ENCODE measurements at regions not wholly inside any gene's neighbourhood (a gene's known extent, or its start where the extent isn't known, plus 50 kb on each side); places are given as distances from the start of the nearest gene placed in this dataset.

DNA sequence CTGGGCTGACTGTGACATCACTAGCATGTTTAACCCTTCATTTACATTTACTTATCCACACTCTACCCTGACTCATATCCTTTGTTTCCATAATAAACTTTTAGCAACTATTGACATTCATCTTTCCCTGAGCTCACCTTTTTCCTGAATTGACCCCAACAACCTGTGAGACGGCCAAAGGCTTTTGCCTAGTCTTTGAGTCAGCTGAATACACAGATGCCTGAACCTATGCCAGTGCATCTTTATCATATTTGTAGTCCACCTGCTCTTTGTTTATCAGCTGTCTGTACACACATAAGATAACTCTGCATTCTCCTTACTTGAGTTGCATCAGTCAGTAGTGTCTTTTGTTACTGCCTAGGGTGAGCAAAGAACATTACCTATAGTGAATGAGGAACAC is 128.5 kb upstream of the HMHB1 start (continued):
- TF ChIP-seq, protein P1, sequence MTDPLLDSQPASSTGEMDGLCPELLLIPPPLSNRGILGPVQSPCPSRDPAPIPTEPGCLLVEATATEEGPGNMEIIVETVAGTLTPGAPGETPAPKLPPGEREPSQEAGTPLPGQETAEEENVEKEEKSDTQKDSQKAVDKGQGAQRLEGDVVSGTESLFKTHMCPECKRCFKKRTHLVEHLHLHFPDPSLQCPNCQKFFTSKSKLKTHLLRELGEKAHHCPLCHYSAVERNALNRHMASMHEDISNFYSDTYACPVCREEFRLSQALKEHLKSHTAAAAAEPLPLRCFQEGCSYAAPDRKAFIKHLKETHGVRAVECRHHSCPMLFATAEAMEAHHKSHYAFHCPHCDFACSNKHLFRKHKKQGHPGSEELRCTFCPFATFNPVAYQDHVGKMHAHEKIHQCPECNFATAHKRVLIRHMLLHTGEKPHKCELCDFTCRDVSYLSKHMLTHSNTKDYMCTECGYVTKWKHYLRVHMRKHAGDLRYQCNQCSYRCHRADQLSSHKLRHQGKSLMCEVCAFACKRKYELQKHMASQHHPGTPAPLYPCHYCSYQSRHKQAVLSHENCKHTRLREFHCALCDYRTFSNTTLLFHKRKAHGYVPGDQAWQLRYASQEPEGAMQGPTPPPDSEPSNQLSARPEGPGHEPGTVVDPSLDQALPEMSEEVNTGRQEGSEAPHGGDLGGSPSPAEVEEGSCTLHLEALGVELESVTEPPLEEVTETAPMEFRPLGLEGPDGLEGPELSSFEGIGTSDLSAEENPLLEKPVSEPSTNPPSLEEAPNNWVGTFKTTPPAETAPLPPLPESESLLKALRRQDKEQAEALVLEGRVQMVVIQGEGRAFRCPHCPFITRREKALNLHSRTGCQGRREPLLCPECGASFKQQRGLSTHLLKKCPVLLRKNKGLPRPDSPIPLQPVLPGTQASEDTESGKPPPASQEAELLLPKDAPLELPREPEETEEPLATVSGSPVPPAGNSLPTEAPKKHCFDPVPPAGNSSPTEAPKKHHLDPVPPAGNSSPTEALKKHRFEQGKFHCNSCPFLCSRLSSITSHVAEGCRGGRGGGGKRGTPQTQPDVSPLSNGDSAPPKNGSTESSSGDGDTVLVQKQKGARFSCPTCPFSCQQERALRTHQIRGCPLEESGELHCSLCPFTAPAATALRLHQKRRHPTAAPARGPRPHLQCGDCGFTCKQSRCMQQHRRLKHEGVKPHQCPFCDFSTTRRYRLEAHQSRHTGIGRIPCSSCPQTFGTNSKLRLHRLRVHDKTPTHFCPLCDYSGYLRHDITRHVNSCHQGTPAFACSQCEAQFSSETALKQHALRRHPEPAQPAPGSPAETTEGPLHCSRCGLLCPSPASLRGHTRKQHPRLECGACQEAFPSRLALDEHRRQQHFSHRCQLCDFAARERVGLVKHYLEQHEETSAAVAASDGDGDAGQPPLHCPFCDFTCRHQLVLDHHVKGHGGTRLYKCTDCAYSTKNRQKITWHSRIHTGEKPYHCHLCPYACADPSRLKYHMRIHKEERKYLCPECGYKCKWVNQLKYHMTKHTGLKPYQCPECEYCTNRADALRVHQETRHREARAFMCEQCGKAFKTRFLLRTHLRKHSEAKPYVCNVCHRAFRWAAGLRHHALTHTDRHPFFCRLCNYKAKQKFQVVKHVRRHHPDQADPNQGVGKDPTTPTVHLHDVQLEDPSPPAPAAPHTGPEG (CRISPR knock-in tag; IDR thresholded peaks at IDR 0.05): no peak
- TF ChIP-seq GATA4 (IDR thresholded peaks at IDR 0.05; ENCODE audit: borderline replicate concordance, low read depth) (no peak; the same call in 1 of the 2 replicates), ZNF556 (CRISPR knock-in tag; IDR thresholded peaks at IDR 0.05; ENCODE audit: borderline replicate concordance) (no peak), SP2 (CRISPR knock-in tag; IDR thresholded peaks at IDR 0.05) (no peak), ZNF235 (CRISPR knock-in tag; IDR thresholded peaks at IDR 0.05; ENCODE audit: borderline replicate concordance) (no peak), CBX2 (IDR thresholded peaks at IDR 0.05; ENCODE audit: low read depth, low read length) (no peak), CBX2 (CRISPR knock-in tag; IDR thresholded peaks at IDR 0.05; ENCODE audit: low read depth) (no peak), ZSCAN9 (CRISPR knock-in tag; IDR thresholded peaks at IDR 0.05; ENCODE audit: borderline replicate concordance) (no peak), ZNF816 (CRISPR knock-in tag; IDR thresholded peaks at IDR 0.05; ENCODE audit: borderline replicate concordance) (no peak), PHF8 (CRISPR knock-in tag; IDR thresholded peaks at IDR 0.05) (no peak), ZNF468 (CRISPR knock-in tag; IDR thresholded peaks at IDR 0.05) (no peak), REXO4 (CRISPR knock-in tag; IDR thresholded peaks at IDR 0.05; ENCODE audit: borderline replicate concordance) (no peak), MAFF (IDR thresholded peaks at IDR 0.05; ENCODE audit: low read depth, low read length) (peak; percentile 29; the same call in 1 of the 2 replicates), GATAD2A (CRISPR knock-in tag; IDR thresholded peaks at IDR 0.05) (peak; percentile 86), ZNF772 (CRISPR knock-in tag; IDR thresholded peaks at IDR 0.05) (no peak), KDM5B (CRISPR knock-in tag; IDR thresholded peaks at IDR 0.05; ENCODE audit: borderline replicate concordance) (no peak), ZNF121 (CRISPR knock-in tag; IDR thresholded peaks at IDR 0.05) (no peak), SP1 (IDR thresholded peaks at IDR 0.05) (no peak), SP1 (CRISPR knock-in tag; IDR thresholded peaks at IDR 0.05) (no peak), SAP130 (CRISPR knock-in tag; IDR thresholded peaks at IDR 0.05; ENCODE audit: low read depth) (peak; percentile 46), ZNF558 (CRISPR knock-in tag; IDR thresholded peaks at IDR 0.05; ENCODE audit: borderline replicate concordance) (no peak), SOX5 (CRISPR knock-in tag; IDR thresholded peaks at IDR 0.05; ENCODE audit: borderline replicate concordance) (peak; percentile 63; the same call in 1 of the 2 replicates)
- TF ChIP-seq, protein P2, sequence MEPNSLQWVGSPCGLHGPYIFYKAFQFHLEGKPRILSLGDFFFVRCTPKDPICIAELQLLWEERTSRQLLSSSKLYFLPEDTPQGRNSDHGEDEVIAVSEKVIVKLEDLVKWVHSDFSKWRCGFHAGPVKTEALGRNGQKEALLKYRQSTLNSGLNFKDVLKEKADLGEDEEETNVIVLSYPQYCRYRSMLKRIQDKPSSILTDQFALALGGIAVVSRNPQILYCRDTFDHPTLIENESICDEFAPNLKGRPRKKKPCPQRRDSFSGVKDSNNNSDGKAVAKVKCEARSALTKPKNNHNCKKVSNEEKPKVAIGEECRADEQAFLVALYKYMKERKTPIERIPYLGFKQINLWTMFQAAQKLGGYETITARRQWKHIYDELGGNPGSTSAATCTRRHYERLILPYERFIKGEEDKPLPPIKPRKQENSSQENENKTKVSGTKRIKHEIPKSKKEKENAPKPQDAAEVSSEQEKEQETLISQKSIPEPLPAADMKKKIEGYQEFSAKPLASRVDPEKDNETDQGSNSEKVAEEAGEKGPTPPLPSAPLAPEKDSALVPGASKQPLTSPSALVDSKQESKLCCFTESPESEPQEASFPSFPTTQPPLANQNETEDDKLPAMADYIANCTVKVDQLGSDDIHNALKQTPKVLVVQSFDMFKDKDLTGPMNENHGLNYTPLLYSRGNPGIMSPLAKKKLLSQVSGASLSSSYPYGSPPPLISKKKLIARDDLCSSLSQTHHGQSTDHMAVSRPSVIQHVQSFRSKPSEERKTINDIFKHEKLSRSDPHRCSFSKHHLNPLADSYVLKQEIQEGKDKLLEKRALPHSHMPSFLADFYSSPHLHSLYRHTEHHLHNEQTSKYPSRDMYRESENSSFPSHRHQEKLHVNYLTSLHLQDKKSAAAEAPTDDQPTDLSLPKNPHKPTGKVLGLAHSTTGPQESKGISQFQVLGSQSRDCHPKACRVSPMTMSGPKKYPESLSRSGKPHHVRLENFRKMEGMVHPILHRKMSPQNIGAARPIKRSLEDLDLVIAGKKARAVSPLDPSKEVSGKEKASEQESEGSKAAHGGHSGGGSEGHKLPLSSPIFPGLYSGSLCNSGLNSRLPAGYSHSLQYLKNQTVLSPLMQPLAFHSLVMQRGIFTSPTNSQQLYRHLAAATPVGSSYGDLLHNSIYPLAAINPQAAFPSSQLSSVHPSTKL (CRISPR knock-in tag; IDR thresholded peaks at IDR 0.05): peak; percentile 86
- TF ChIP-seq, protein P3, sequence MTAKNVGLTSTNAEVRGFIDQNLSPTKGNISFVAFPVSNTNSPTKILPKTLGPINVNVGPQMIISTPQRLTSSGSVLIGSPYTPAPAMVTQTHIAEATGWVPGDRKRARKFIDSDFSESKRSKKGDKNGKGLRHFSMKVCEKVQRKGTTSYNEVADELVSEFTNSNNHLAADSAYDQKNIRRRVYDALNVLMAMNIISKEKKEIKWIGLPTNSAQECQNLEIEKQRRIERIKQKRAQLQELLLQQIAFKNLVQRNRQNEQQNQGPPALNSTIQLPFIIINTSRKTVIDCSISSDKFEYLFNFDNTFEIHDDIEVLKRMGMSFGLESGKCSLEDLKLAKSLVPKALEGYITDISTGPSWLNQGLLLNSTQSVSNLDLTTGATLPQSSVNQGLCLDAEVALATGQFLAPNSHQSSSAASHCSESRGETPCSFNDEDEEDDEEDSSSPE (CRISPR knock-in tag; IDR thresholded peaks at IDR 0.05): no peak

Data from HepG2 (cell line).